ENCODE measurements at regions not wholly inside any gene's neighbourhood (a gene's known extent, or its start where the extent isn't known, plus 50 kb on each side); places are given as distances from the start of the nearest gene placed in this dataset.

- H3K27me3 ChIP-seq (ENCODE audit: control insufficient read depth in 1 of 2, insufficient read depth in 2 of 2, low read length in 2 of 2): no peaks in the 10 kb centered on the region
- WGBS, 2 donors: 47 to 49% methylated on average over 16 of the region's 16 CpGs
- no peaks in the 10 kb centered on the region for H3K36me3 ChIP-seq (ENCODE audit: control insufficient read depth in 2 of 2, insufficient read depth in 2 of 2, low read length in 1 of 2)
- peaks cover 0 to 2% of the 10 kb centered on the region in 2 donors for H3K9me3 ChIP-seq (ENCODE audit: control insufficient read depth in 2 of 2, insufficient read depth in 1 of 2, low read depth in 1 of 2, low read length in 1 of 2)
- peak overlapping the region; percentile 69 to 75 for H3K27ac ChIP-seq (ENCODE audit: low read depth in 2 of 2, low read length in 1 of 2)
- no peak overlapping the region for H3K4me3 ChIP-seq (ENCODE audit: low read depth in 1 of 2, low read length in 2 of 2)
- H3K4me1 ChIP-seq (ENCODE audit: control insufficient read depth in 2 of 2, insufficient read depth in 2 of 2, low read length in 1 of 2): peaks cover 2 to 13% of the 10 kb centered on the region in 2 donors
These were observed 103.7 kb upstream of the VWC2 start for GRCh38 chr7:49669692-49670260.

GRCh38 chr7:49670991-49671390, 102.4 kb upstream of the VWC2 start:
- H3K4me3 ChIP-seq (ENCODE audit: low read depth in 1 of 2, low read length in 2 of 2): no peak overlapping the region
- WGBS, 2 donors: 78 to 81% methylated on average over 4 of the region's 4 CpGs

GRCh38 chr7:49692516-49692915, 80.9 kb upstream of the VWC2 start:
- no peaks in the 10 kb centered on the region for H3K9me3 ChIP-seq (ENCODE audit: control insufficient read depth in 2 of 2, insufficient read depth in 1 of 2, low read depth in 1 of 2, low read length in 1 of 2)
- WGBS, 2 donors: 51% methylated on average over 2 of the region's 2 CpGs
- H3K27me3 ChIP-seq (ENCODE audit: control insufficient read depth in 1 of 2, insufficient read depth in 2 of 2, low read length in 2 of 2): no peaks in the 10 kb centered on the region
- no peak overlapping the region for H3K4me3 ChIP-seq (ENCODE audit: low read depth in 1 of 2, low read length in 2 of 2)
- H3K27ac ChIP-seq (ENCODE audit: low read depth in 2 of 2, low read length in 1 of 2): no peak overlapping the region
- no peaks in the 10 kb centered on the region for H3K36me3 ChIP-seq (ENCODE audit: control insufficient read depth in 2 of 2, insufficient read depth in 2 of 2, low read length in 1 of 2)
- H3K4me1 ChIP-seq (ENCODE audit: control insufficient read depth in 2 of 2, insufficient read depth in 2 of 2, low read length in 1 of 2): no peaks in the 10 kb centered on the region

More at GRCh38 chr7:49670991-49671390, 102.4 kb upstream of the VWC2 start:
- Histone ChIP-seq H3K27me3 (ENCODE audit: control insufficient read depth in 1 of 2, insufficient read depth in 2 of 2, low read length in 2 of 2) (no peaks in the 10 kb centered on the region), H3K36me3 (ENCODE audit: control insufficient read depth in 2 of 2, insufficient read depth in 2 of 2, low read length in 1 of 2) (no peaks in the 10 kb centered on the region), H3K27ac (ENCODE audit: low read depth in 2 of 2, low read length in 1 of 2) (no peak overlapping the region), H3K9me3 (ENCODE audit: control insufficient read depth in 2 of 2, insufficient read depth in 1 of 2, low read depth in 1 of 2, low read length in 1 of 2) (peaks cover 0 to 2% of the 10 kb centered on the region in 2 donors), H3K4me1 (ENCODE audit: control insufficient read depth in 2 of 2, insufficient read depth in 2 of 2, low read length in 1 of 2) (peaks cover 2 to 13% of the 10 kb centered on the region in 2 donors)

GRCh38 chr7:49695971-49696370, 77.5 kb upstream of the VWC2 start:
- Histone ChIP-seq H3K27me3 (ENCODE audit: control insufficient read depth in 1 of 2, insufficient read depth in 2 of 2, low read length in 2 of 2) (no peaks in the 10 kb centered on the region), H3K36me3 (ENCODE audit: control insufficient read depth in 2 of 2, insufficient read depth in 2 of 2, low read length in 1 of 2) (no peaks in the 10 kb centered on the region), H3K9me3 (ENCODE audit: control insufficient read depth in 2 of 2, insufficient read depth in 1 of 2, low read depth in 1 of 2, low read length in 1 of 2) (no peaks in the 10 kb centered on the region), H3K4me1 (ENCODE audit: control insufficient read depth in 2 of 2, insufficient read depth in 2 of 2, low read length in 1 of 2) (no peaks in the 10 kb centered on the region), H3K4me3 (ENCODE audit: low read depth in 1 of 2, low read length in 2 of 2) (no peak overlapping the region), H3K27ac (ENCODE audit: low read depth in 2 of 2, low read length in 1 of 2) (no peak overlapping the region)
- 89 to 90% methylated on average over 5 of the region's 5 CpGs for WGBS, 2 donors

- WGBS, 2 donors: 91 to 93% methylated on average over 13 of the region's 13 CpGs
- H3K27ac ChIP-seq (ENCODE audit: low read depth in 2 of 2, low read length in 1 of 2): no peak overlapping the region
- H3K4me1 ChIP-seq (ENCODE audit: control insufficient read depth in 2 of 2, insufficient read depth in 2 of 2, low read length in 1 of 2): no peaks in the 10 kb centered on the region
- H3K36me3 ChIP-seq (ENCODE audit: control insufficient read depth in 2 of 2, insufficient read depth in 2 of 2, low read length in 1 of 2): no peaks in the 10 kb centered on the region
- no peak overlapping the region for H3K4me3 ChIP-seq (ENCODE audit: low read depth in 1 of 2, low read length in 2 of 2)
- no peaks in the 10 kb centered on the region for H3K27me3 ChIP-seq (ENCODE audit: control insufficient read depth in 1 of 2, insufficient read depth in 2 of 2, low read length in 2 of 2)
- H3K9me3 ChIP-seq (ENCODE audit: control insufficient read depth in 2 of 2, insufficient read depth in 1 of 2, low read depth in 1 of 2, low read length in 1 of 2): no peaks in the 10 kb centered on the region
These were observed 72.6 kb upstream of the VWC2 start for GRCh38 chr7:49700841-49701240.

GRCh38 chr7:49702099-49702498, 71.3 kb upstream of the VWC2 start:
- Histone ChIP-seq H3K27ac (ENCODE audit: low read depth in 2 of 2, low read length in 1 of 2) (no peak overlapping the region), H3K27me3 (ENCODE audit: control insufficient read depth in 1 of 2, insufficient read depth in 2 of 2, low read length in 2 of 2) (no peaks in the 10 kb centered on the region), H3K9me3 (ENCODE audit: control insufficient read depth in 2 of 2, insufficient read depth in 1 of 2, low read depth in 1 of 2, low read length in 1 of 2) (no peaks in the 10 kb centered on the region), H3K36me3 (ENCODE audit: control insufficient read depth in 2 of 2, insufficient read depth in 2 of 2, low read length in 1 of 2) (no peaks in the 10 kb centered on the region), H3K4me1 (ENCODE audit: control insufficient read depth in 2 of 2, insufficient read depth in 2 of 2, low read length in 1 of 2) (no peaks in the 10 kb centered on the region), H3K4me3 (ENCODE audit: low read depth in 1 of 2, low read length in 2 of 2) (no peak overlapping the region)
- 72 to 73% methylated on average over 2 of the region's 2 CpGs for WGBS, 2 donors

- Histone ChIP-seq H3K27me3 (ENCODE audit: control insufficient read depth in 1 of 2, insufficient read depth in 2 of 2, low read length in 2 of 2) (no peaks in the 10 kb centered on the region), H3K4me1 (ENCODE audit: control insufficient read depth in 2 of 2, insufficient read depth in 2 of 2, low read length in 1 of 2) (no peaks in the 10 kb centered on the region), H3K27ac (ENCODE audit: low read depth in 2 of 2, low read length in 1 of 2) (no peak overlapping the region), H3K36me3 (ENCODE audit: control insufficient read depth in 2 of 2, insufficient read depth in 2 of 2, low read length in 1 of 2) (no peaks in the 10 kb centered on the region), H3K4me3 (ENCODE audit: low read depth in 1 of 2, low read length in 2 of 2) (no peak overlapping the region), H3K9me3 (ENCODE audit: control insufficient read depth in 2 of 2, insufficient read depth in 1 of 2, low read depth in 1 of 2, low read length in 1 of 2) (no peaks in the 10 kb centered on the region)
- 77 to 80% methylated on average over 4 of the region's 4 CpGs for WGBS, 2 donors
These were observed 70.1 kb upstream of the VWC2 start for GRCh38 chr7:49703337-49703736.

GRCh38 chr7:49703881-49704280, 69.6 kb upstream of the VWC2 start:
- WGBS, 2 donors: 67 to 85% methylated on average over 3 of the region's 3 CpGs
- Histone ChIP-seq H3K9me3 (ENCODE audit: control insufficient read depth in 2 of 2, insufficient read depth in 1 of 2, low read depth in 1 of 2, low read length in 1 of 2) (no peaks in the 10 kb centered on the region), H3K4me3 (ENCODE audit: low read depth in 1 of 2, low read length in 2 of 2) (no peak overlapping the region), H3K27ac (ENCODE audit: low read depth in 2 of 2, low read length in 1 of 2) (no peak overlapping the region), H3K4me1 (ENCODE audit: control insufficient read depth in 2 of 2, insufficient read depth in 2 of 2, low read length in 1 of 2) (no peaks in the 10 kb centered on the region), H3K27me3 (ENCODE audit: control insufficient read depth in 1 of 2, insufficient read depth in 2 of 2, low read length in 2 of 2) (no peaks in the 10 kb centered on the region), H3K36me3 (ENCODE audit: control insufficient read depth in 2 of 2, insufficient read depth in 2 of 2, low read length in 1 of 2) (no peaks in the 10 kb centered on the region)

- Histone ChIP-seq H3K27ac (ENCODE audit: low read depth in 2 of 2, low read length in 1 of 2) (no peak overlapping the region), H3K4me1 (ENCODE audit: control insufficient read depth in 2 of 2, insufficient read depth in 2 of 2, low read length in 1 of 2) (peaks cover 0 to 2% of the 10 kb centered on the region in 2 donors), H3K36me3 (ENCODE audit: control insufficient read depth in 2 of 2, insufficient read depth in 2 of 2, low read length in 1 of 2) (no peaks in the 10 kb centered on the region), H3K9me3 (ENCODE audit: control insufficient read depth in 2 of 2, insufficient read depth in 1 of 2, low read depth in 1 of 2, low read length in 1 of 2) (no peaks in the 10 kb centered on the region), H3K27me3 (ENCODE audit: control insufficient read depth in 1 of 2, insufficient read depth in 2 of 2, low read length in 2 of 2) (no peaks in the 10 kb centered on the region), H3K4me3 (ENCODE audit: low read depth in 1 of 2, low read length in 2 of 2) (no peak overlapping the region)
- 54 to 62% methylated on average over 5 of the region's 5 CpGs for WGBS, 2 donors
These were observed 67.3 kb upstream of the VWC2 start for GRCh38 chr7:49706106-49706505.

GRCh38 chr7:49707891-49708290, 65.5 kb upstream of the VWC2 start:
- 87 to 89% methylated on average over 3 of the region's 3 CpGs for WGBS, 2 donors
- H3K4me1 ChIP-seq (ENCODE audit: control insufficient read depth in 2 of 2, insufficient read depth in 2 of 2, low read length in 1 of 2): peaks cover 0 to 2% of the 10 kb centered on the region in 2 donors
- H3K36me3 ChIP-seq (ENCODE audit: control insufficient read depth in 2 of 2, insufficient read depth in 2 of 2, low read length in 1 of 2): no peaks in the 10 kb centered on the region
- H3K4me3 ChIP-seq (ENCODE audit: low read depth in 1 of 2, low read length in 2 of 2): no peak overlapping the region
- no peaks in the 10 kb centered on the region for H3K27me3 ChIP-seq (ENCODE audit: control insufficient read depth in 1 of 2, insufficient read depth in 2 of 2, low read length in 2 of 2)
- H3K27ac ChIP-seq (ENCODE audit: low read depth in 2 of 2, low read length in 1 of 2): no peak overlapping the region
- H3K9me3 ChIP-seq (ENCODE audit: control insufficient read depth in 2 of 2, insufficient read depth in 1 of 2, low read depth in 1 of 2, low read length in 1 of 2): no peaks in the 10 kb centered on the region

Measured in esophagus (tissue), 2 donors.